Lower lobe of right lung (tissue), 2 donors: ENCODE measurements at regions not wholly inside any gene's neighbourhood (a gene's known extent, or its start where the extent isn't known, plus 50 kb on each side); places are given as distances from the start of the nearest gene placed in this dataset.

ENCODE experiments used
- ATAC-seq, 2 donors: fragments of 200-7000 bp; cut with Tn5 transposase; one replicate each; pipeline ENCODE4 v1.9.1; 2020 to 2022; ENCODE audit warnings: mild to moderate bottlenecking in 2 of 2, moderate library complexity in 2 of 2
- DNase-seq: peaks from one replicate; pipeline ENCODE4 v3.0.0-alpha.2; 2020
- H3K27ac ChIP-seq: fragments of 200-600 bp; one replicate; pipeline ENCODE4 v1.8.0; 2022
- H3K27me3 ChIP-seq: fragments of 200-600 bp; one replicate; pipeline ENCODE4 v1.8.0; 2022; ENCODE audit warnings: low read depth
- H3K36me3 ChIP-seq: fragments of 200-600 bp; one replicate; pipeline ENCODE4 v1.8.0; 2022; ENCODE audit warnings: mild to moderate bottlenecking
- H3K4me1 ChIP-seq: fragments of 200-600 bp; one replicate; pipeline ENCODE4 v1.8.0; 2022
- H3K4me3 ChIP-seq: fragments of 200-600 bp; one replicate; pipeline ENCODE4 v1.8.0; 2022; ENCODE audit warnings: mild to moderate bottlenecking
- H3K9me3 ChIP-seq: fragments of 200-600 bp; one replicate; pipeline ENCODE4 v1.8.0; 2022
- intact Hi-C: fragments of 100-400 bp; cut with DNase I; formaldehyde crosslinking; loops from one replicate; pipeline ENCODE4 v1.11.0; 2022
- TF ChIP-seq, protein P1 (sequence below): fragments of 200-600 bp; IDR thresholded peaks from one replicate; pipeline ENCODE4 v1.8.0; 2022; ENCODE audit warnings: antibody characterized with exemption, mild to moderate bottlenecking
- donor health status: DM: no; HTN: yes; CAD: no; lungs with severe emphysema.

DNA sequence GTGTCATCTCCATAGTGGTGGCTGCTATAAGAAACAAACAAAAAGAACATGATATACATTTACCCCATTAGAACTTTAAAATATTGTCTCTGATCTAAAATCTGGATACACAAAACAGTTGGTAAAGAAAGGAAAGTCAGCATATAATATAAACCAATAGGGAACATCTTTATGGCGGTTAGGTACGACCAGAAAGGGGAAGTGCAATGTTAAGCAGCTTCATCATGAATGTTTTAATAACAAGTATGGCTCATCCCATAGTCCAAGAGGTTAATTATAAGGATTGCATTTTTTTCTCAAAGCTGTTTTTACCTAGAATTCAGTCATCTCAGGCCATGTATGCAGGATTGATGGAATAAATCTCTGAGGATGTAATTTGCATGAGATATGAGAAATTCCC lies 1869.7 kb downstream of the PCDH7 start:
- no peak for DNase-seq
- Histone ChIP-seq H3K9me3 (no peaks in the 10 kb centered on the region), H3K27me3 (no peaks in the 10 kb centered on the region), H3K36me3 (no peaks in the 10 kb centered on the region), H3K4me3 (no peak overlapping the region), H3K4me1 (no peaks in the 10 kb centered on the region), H3K27ac (no peak overlapping the region)
- ATAC-seq = no peak
- intact Hi-C loops = no loop called here
- TF ChIP-seq, protein P1, sequence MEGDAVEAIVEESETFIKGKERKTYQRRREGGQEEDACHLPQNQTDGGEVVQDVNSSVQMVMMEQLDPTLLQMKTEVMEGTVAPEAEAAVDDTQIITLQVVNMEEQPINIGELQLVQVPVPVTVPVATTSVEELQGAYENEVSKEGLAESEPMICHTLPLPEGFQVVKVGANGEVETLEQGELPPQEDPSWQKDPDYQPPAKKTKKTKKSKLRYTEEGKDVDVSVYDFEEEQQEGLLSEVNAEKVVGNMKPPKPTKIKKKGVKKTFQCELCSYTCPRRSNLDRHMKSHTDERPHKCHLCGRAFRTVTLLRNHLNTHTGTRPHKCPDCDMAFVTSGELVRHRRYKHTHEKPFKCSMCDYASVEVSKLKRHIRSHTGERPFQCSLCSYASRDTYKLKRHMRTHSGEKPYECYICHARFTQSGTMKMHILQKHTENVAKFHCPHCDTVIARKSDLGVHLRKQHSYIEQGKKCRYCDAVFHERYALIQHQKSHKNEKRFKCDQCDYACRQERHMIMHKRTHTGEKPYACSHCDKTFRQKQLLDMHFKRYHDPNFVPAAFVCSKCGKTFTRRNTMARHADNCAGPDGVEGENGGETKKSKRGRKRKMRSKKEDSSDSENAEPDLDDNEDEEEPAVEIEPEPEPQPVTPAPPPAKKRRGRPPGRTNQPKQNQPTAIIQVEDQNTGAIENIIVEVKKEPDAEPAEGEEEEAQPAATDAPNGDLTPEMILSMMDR = no peak

GRCh38 chr4:32597354-32597753 lies 1877.2 kb downstream of the PCDH7 start:
- no peak overlapping the region for H3K27ac ChIP-seq
- H3K4me3 ChIP-seq = no peak overlapping the region
- no peaks in the 10 kb centered on the region for H3K4me1 ChIP-seq
- no peaks in the 10 kb centered on the region for H3K36me3 ChIP-seq
- H3K27me3 ChIP-seq = no peaks in the 10 kb centered on the region
- DNase-seq (no peak), ATAC-seq (no peak)
- TF ChIP-seq, protein P1 = no peak
- intact Hi-C loops = no loop called here
- H3K9me3 ChIP-seq = no peaks in the 10 kb centered on the region

- H3K4me3 ChIP-seq = no peak overlapping the region
- no peaks in the 10 kb centered on the region for H3K9me3 ChIP-seq
- ATAC-seq = no peak
- H3K36me3 ChIP-seq = no peaks in the 10 kb centered on the region
- H3K4me1 ChIP-seq = no peaks in the 10 kb centered on the region
- H3K27me3 ChIP-seq = no peaks in the 10 kb centered on the region
- TF ChIP-seq, protein P1 = no peak
- intact Hi-C loops = no loop called here
- H3K27ac ChIP-seq = no peak overlapping the region
- DNase-seq = no peak
These were observed 1881.7 kb downstream of the PCDH7 start for GRCh38 chr4:32601848-32602247.

GRCh38 chr4:32607978-32608377 lies 1887.8 kb downstream of the PCDH7 start:
- H3K4me1 ChIP-seq = no peaks in the 10 kb centered on the region
- TF ChIP-seq, protein P1 = no peak
- intact Hi-C loops = no loop called here
- DNase-seq = no peak
- H3K9me3 ChIP-seq = peaks cover 8% of the 10 kb centered on the region
- H3K36me3 ChIP-seq = no peaks in the 10 kb centered on the region
- H3K27ac ChIP-seq = no peak overlapping the region
- H3K27me3 ChIP-seq = no peaks in the 10 kb centered on the region
- H3K4me3 ChIP-seq = no peak overlapping the region
- no peak for ATAC-seq

DNA sequence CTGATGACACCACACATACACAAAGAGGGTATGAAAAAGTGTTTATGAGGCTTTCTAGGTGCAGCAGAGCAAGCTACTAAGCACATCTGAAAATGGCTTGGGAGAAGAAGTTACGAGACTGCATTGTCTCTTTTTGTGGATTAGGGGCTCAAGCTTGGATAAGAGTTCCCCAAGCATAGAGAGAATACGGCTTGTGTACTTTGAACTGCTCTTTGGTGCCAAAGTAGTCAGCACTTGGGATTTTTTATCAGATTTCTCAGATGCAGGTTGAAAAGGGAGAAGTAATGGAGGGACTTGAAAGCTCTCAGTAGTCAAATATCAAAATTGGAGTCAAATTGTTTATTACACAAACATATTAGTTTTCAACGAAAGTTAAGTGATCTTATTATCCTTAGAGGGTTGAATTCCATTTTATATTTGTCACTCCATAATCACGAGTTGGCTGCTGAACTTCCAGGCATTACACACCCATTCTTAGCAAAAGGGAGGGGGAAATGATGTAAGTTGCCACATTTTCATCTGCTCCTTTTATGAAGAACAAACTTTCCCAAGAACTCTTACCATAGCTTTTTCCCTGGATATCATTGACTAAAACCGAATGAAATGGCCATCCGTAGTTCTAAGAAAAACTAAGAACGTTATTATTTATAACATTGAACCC lies 1904.9 kb downstream of the PCDH7 start:
- Histone ChIP-seq H3K4me1 (no peaks in the 10 kb centered on the region), H3K36me3 (no peaks in the 10 kb centered on the region), H3K9me3 (peaks cover 2% of the 10 kb centered on the region), H3K27ac (no peak overlapping the region), H3K27me3 (no peaks in the 10 kb centered on the region), H3K4me3 (no peak overlapping the region)
- intact Hi-C loops = no loop called here
- DNase-seq = no peak
- TF ChIP-seq, protein P1 = no peak
- peak; percentile 66 to 85 for ATAC-seq
